Renal cortical epithelial cell (primary cell): ENCODE measurements at regions not wholly inside any gene's neighbourhood (a gene's known extent, or its start where the extent isn't known, plus 50 kb on each side); places are given as distances from the start of the nearest gene placed in this dataset.
A peak's percentile ranks its signal among the peaks of the same experiment; 100 is the strongest.

Experiments used
- DNase-seq: peaks from one replicate; pipeline ENCODE4 v3.0.0-alpha.2; 2011; ENCODE audit warnings: low read depth

- DNase-seq: no peak
These were observed 127.4 kb upstream of the TRIM2 start for GRCh38 chr4:153076861-153077260.

DNA sequence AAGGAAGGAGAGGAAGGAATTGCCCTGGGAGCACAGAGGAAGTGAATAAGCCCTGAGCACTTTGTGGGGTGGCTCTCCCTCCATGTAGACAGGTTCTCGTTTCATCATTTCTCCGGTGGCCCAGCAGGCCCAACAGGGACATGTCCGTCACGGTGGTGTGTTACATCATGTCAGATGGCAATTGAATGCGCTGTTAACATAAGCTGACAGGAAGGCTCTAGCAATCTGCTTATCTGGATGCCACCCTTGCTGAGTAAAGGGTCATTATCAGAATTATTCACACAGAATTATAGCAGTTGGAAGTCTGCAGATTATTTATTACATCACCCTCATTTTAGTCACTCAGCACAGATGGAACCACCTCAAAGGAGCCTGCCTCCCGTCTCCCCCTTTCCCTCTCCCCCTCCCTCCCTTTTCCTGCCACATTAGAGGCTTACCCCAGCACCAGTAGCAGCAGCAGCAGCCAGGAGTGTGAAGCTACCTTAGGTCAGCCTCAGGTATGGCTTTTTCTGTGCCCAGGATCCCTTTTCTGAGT lies 124.3 kb upstream of the TRIM2 start:
- no peak for DNase-seq

- no peak for DNase-seq
These were observed 123.2 kb upstream of the TRIM2 start for GRCh38 chr4:153081006-153081580.

DNA sequence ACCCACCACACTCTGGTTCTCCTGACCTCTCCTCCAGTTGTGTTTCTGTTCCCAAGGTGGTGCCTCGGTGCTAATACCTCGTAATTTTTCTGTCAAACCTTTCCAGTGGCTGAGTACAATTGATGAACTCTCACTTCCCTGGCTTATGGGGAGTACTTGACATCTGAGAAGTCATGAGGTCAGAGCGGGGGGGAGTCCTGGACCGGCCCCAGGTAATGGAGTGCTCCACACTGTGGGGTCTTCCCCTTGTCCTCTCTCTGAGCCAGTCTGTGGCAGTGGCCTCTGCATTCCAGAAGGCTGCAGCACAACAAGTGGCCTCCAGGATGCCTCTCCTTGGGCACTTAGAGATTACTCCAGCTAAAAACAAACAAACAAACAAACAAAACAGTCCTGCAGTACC lies 122.5 kb upstream of the TRIM2 start:
- DNase-seq: no peak

DNA sequence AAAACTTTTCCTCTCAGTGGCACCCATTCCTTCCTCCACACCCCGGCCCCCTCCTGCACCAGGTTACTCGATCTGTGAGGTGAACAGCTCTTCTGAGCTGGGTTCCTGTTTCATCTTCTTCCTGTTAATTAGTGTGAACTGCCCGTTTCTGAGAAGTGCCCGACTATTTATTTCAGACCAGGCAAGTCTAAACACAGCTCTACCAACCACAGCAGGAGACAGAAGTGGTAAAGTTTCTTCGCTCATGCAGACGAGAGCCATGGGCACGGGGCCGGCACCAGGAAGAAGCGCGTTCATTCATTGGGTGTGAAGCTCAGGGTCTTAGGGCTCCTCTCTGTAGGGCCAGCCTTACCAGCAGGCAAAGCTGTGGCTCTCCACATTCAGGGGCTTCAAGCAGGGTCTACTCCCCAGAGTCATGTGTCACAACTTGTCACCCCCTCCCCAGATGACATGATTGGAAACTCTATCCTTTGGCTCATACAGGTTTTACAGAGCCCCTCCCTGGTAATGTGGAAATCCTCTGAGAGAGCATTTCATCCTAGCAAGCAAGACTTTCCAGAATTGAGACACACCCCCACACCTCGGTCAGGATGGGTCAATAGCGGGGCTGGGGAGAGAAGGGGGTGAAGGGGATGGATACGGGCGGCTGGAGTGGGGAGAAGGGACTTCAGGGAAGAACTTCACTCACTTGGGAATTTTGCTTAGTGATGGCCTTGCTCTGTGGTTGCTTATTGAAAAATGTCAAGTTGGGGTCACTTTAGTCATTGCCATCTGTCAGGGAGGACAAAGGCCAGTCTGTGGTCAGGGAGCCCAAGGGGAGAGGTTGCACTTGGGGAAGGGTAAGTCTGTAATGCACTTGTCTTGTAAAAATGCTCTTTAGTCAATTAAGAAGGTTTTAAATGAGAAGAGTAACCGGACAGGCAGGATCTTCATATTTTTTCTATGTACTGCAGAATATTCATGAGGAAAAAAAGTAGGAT lies 121.6 kb upstream of the TRIM2 start:
- no peak for DNase-seq

DNA sequence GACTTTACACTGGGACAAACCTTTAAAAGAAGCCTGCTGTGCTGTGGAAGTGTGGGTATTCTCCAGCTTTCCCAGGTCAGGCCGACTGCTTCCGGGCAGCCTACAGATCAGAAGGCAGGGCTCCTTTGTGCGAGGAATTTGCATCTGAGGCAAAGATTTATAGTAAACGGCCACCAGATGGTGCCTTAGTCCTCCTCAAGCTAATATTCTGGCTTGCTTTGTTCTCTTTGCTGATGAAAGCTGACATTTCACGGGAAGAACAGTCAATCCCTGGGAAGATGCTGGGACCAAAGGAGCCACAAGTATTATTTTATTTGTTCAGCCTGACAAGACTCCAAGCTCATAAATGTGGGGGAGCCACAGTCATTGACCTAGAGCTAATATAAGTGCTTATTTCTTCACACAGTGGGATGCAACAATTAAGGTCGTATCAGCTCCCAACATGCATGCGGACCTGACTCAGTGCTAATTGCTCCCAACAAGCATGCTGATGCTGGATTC lies 120.7 kb upstream of the TRIM2 start:
- peak; percentile 85 for DNase-seq

GRCh38 chr4:153084224-153084979 lies 119.8 kb upstream of the TRIM2 start:
- peak; percentile 32 for DNase-seq

GRCh38 chr4:153084980-153085630 lies 119.1 kb upstream of the TRIM2 start:
- peak; percentile 56 for DNase-seq

DNA sequence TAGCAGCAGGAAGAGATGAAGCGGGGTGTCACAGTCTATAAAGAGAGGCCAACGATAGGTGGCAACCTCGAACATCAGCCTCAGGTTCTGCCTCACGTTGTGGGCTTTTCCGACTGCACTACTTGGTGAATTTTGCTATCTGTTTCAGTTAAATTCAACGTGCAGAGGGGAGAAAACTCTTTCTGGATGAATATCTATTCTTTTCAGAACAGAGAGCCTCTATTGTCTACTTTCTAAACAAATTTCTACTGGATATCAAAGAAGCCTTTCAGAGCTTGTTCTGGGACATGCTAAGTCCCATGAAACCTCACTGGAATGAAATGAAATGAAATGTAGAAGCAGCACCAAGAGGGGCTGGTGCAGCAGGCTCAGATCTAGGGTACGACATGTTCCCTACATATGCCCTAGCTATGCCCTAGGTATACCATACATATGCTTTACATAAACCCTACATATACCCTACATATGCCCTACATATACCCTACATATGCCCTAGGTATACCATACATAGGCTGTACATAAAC lies 116.5 kb upstream of the TRIM2 start:
- no peak for DNase-seq

DNA sequence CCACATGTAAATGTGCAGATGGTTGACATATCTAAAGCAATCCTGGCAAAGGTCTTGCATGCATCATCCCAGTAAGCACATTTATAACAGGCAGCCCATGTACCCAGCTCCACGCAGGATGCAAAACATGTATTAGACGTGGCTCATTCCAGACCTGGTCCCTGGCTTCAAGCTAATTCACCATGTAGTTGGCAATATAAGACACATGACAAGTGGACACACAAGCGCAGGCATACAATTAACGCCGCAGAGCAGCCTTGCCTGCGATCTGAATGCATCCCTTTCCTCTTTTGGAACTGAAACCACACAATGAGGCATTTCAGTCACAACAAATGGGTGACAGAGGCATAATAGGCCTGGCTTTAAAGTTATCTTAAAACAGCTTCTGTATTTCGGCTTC lies 114.5 kb upstream of the TRIM2 start:
- no peak for DNase-seq

DNA sequence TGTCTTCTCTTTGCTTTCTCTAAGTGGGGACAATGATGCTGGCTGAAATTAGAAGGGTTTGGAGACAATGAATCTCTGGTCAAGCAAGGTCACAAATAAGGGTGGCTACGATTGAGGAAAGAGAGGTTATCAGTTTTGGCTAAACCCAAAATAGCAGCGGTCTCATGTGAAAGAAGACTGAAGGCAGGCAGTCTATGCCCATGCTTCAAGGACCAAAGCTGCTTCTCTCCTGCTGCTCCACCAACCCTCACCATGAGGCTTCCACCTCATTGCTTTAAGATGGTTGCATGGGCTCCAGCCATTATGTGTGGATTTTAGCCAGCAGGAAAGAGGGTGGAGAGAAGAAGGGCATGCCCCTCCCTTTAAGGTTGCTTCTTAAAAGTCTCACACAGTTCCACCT lies 114.1 kb upstream of the TRIM2 start:
- no peak for DNase-seq

- no peak for DNase-seq
These were observed 113.4 kb upstream of the TRIM2 start for GRCh38 chr4:153090670-153091385.

DNA sequence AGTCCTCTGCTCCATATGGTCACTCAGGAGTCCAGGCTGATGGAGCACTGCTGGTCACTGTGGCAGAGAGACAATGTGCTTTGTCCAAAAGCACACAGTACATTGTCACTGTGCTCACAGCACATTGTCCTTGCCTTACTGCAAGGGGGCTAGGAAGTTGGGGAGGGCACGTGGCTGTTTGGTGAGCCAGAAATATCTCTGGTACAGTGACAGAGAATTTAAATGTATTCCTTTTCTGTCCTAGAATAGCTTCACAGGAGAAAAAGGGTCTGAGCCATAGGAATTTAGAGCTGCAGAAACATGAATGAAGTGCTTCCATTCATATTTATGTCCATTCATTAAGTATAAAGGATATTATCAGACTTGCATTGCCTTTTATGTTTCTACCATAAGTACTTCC lies 110.8 kb upstream of the TRIM2 start:
- no peak for DNase-seq

- no peak for DNase-seq
These were observed 110.4 kb upstream of the TRIM2 start for GRCh38 chr4:153093802-153094201.

- DNase-seq: no peak
These were observed 109.8 kb upstream of the TRIM2 start for GRCh38 chr4:153094435-153094834.

- DNase-seq: no peak
These were observed 108.6 kb upstream of the TRIM2 start for GRCh38 chr4:153095448-153096204.

DNA sequence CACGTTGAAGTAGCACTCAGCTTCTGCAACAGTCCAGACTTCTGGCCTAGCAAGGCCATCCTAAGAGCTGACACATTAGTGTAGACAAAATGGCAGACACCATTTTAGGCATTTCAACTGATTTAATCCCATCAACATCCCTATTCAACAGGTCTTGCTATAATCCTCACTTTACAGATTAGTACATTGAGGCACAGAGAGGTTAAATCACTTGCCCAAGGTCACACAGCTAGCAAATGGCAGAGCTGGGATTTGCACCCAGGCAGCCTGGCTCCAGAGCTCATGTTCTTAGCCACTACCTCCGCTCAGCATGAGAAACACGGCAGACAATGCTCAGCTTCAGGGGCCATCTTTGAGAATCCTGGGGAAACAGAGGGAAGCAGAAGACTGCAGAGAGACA lies 107.9 kb upstream of the TRIM2 start:
- DNase-seq: no peak

- DNase-seq: no peak
These were observed 105.8 kb upstream of the TRIM2 start for GRCh38 chr4:153098427-153098826.

GRCh38 chr4:153099391-153100140 lies 104.7 kb upstream of the TRIM2 start:
- no peak for DNase-seq
